Keratinocyte (primary cell): ENCODE measurements at regions not wholly inside any gene's neighbourhood (a gene's known extent, or its start where the extent isn't known, plus 50 kb on each side); places are given as distances from the start of the nearest gene placed in this dataset.

Source experiments
- DNase-seq: peaks from one replicate; pipeline ENCODE4 v3.0.0-alpha.2; 2011; ENCODE audit warnings: low read depth, missing footprints, low spot score
- FAIRE-seq: peaks from 2 replicates; lab custom pipeline; 2011; peaks lifted over from hg19 to GRCh38; lab: Jason Lieb, UNC
- H2AFZ ChIP-seq: 2 replicates; pipeline ENCODE4 v1.6.0; 2012; ENCODE audit warnings: low read length, control low read depth, inconsistent platforms; ENCODE audit not compliant: control insufficient read depth
- H3K27ac ChIP-seq: 2 replicates; pipeline ENCODE4 v1.5.1; 2011; ENCODE audit warnings: low read length; ENCODE audit not compliant: control insufficient read depth, insufficient read depth
- H3K27me3 ChIP-seq: 3 replicates; pipeline ENCODE4 v1.6.0; 2011; ENCODE audit warnings: low read length; ENCODE audit not compliant: control insufficient read depth, insufficient read depth; ENCODE audit errors: extremely low read depth
- H3K36me3 ChIP-seq, 2 experiments: 2 replicates in 1 of 2; 3 replicates in 1 of 2; pipeline ENCODE4 v1.5.1; 2011; ENCODE audit warnings: low read length in 2 of 2, mild to moderate bottlenecking in 1 of 2; ENCODE audit not compliant: control insufficient read depth in 2 of 2, insufficient read depth in 2 of 2; ENCODE audit errors: extremely low read depth in 1 of 2
- H3K4me1 ChIP-seq: 3 replicates; pipeline ENCODE4 v1.5.1; 2011; ENCODE audit warnings: low read length; ENCODE audit not compliant: control insufficient read depth, insufficient read depth; ENCODE audit errors: extremely low read depth
- H3K4me2 ChIP-seq: 3 replicates; pipeline ENCODE4 v1.6.0; 2011; ENCODE audit warnings: low read depth, low read length; ENCODE audit not compliant: control insufficient read depth, insufficient read depth; ENCODE audit errors: extremely low read depth
- H3K4me3 ChIP-seq, 3 experiments: fragments of 200-600 bp in 1 of 3; sonication (generic) in 1 of 3; 2 replicates in 2 of 3; 3 replicates in 1 of 3; pipeline ENCODE4 v1.5.1; 2011 to 2016; ENCODE audit warnings: low read length in 3 of 3, mild to moderate bottlenecking in 3 of 3, control low read depth in 2 of 3, inconsistent platforms in 1 of 3, low read depth in 1 of 3, mixed read lengths in 1 of 3, mixed run types in 1 of 3, moderate library complexity in 1 of 3; ENCODE audit not compliant: control insufficient read depth in 2 of 3, insufficient read depth in 2 of 3; ENCODE audit errors: extremely low read depth in 1 of 3
- H3K79me2 ChIP-seq: 2 replicates; pipeline ENCODE4 v1.6.0; 2012; ENCODE audit warnings: low read length; ENCODE audit not compliant: control insufficient read depth, insufficient read depth
- H3K9ac ChIP-seq: 3 replicates; pipeline ENCODE4 v1.6.0; 2011; ENCODE audit warnings: low read length; ENCODE audit not compliant: control insufficient read depth, insufficient read depth; ENCODE audit errors: extremely low read depth
- H3K9me1 ChIP-seq: 3 replicates; pipeline ENCODE4 v1.6.0; 2011; ENCODE audit warnings: low read length; ENCODE audit not compliant: control insufficient read depth, insufficient read depth; ENCODE audit errors: extremely low read depth
- H3K9me3 ChIP-seq: 2 replicates; pipeline ENCODE4 v1.5.1; 2012; ENCODE audit warnings: low read depth, low read length; ENCODE audit not compliant: control insufficient read depth
- H4K20me1 ChIP-seq: 3 replicates; pipeline ENCODE4 v1.6.0; 2011; ENCODE audit warnings: low read length; ENCODE audit not compliant: control insufficient read depth, insufficient read depth; ENCODE audit errors: extremely low read depth
- EZH2 ChIP-seq: IDR thresholded peaks from one replicate; pipeline ENCODE4 v1.6.1; 2012; ENCODE audit warnings: inconsistent platforms, mild to moderate bottlenecking, low read length, moderate library complexity
- dilution Hi-C: fragments of 300-500 bp; cut with MboI; formaldehyde crosslinking; loops from one replicate; pipeline ENCODE4 v1.7.0; 2020; ENCODE audit warnings: low sequenced_read_pairs; ENCODE audit not compliant: extremely low pct_ligation_motif_present
- TF ChIP-seq, protein P1 (sequence below), 3 experiments: IDR thresholded peaks in 1 of 3; conservative IDR thresholded peaks in 1 of 3; optimal IDR thresholded peaks in 1 of 3; 2 replicates in 2 of 3; 3 replicates in 1 of 3; pipeline versions ENCODE3 to v1.5.1; 2011; ENCODE audit warnings: low read length in 3 of 3, mild to moderate bottlenecking in 3 of 3, moderate library complexity in 2 of 3, control low read depth in 1 of 3, inconsistent platforms in 1 of 3; ENCODE audit not compliant: insufficient read depth in 2 of 3; ENCODE audit errors: extremely low read depth in 1 of 3

DNA sequence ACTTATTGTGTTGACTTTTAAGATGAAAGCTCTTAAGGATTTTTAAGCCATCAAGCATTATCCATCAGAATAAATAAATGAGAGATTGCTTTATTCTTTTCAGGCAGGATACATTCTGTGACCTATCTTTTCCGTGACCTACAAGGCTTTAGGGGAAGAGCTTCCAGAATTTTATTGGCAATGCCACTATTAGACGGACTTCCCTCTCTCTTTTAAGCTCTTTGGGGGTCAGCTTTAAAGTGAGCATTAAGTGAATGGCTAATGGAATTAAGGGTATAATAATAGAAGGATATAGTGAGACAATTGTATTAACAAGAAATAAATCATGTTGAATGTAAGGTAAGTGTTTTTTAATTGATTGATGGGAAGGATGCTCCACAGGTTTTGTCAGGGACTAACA is 273.7 kb downstream of the GPAT3 start:
- Histone ChIP-seq H3K79me2 (no peaks in the 10 kb centered on the region), H3K9me3 (no peaks in the 10 kb centered on the region), H2AFZ (no peak overlapping the region), H3K4me1 (no peaks in the 10 kb centered on the region), H3K27ac (no peak overlapping the region), H3K9me1 (no peaks in the 10 kb centered on the region), H3K4me3 (no peak overlapping the region), H3K27me3 (no peaks in the 10 kb centered on the region), H3K4me2 (no peak overlapping the region), H3K36me3 (no peaks in the 10 kb centered on the region), H4K20me1 (no peaks in the 10 kb centered on the region), H3K9ac (no peak overlapping the region)
- no peak for FAIRE-seq
- no peak for DNase-seq
- no peak for TF ChIP-seq EZH2
- TF ChIP-seq, protein P1, sequence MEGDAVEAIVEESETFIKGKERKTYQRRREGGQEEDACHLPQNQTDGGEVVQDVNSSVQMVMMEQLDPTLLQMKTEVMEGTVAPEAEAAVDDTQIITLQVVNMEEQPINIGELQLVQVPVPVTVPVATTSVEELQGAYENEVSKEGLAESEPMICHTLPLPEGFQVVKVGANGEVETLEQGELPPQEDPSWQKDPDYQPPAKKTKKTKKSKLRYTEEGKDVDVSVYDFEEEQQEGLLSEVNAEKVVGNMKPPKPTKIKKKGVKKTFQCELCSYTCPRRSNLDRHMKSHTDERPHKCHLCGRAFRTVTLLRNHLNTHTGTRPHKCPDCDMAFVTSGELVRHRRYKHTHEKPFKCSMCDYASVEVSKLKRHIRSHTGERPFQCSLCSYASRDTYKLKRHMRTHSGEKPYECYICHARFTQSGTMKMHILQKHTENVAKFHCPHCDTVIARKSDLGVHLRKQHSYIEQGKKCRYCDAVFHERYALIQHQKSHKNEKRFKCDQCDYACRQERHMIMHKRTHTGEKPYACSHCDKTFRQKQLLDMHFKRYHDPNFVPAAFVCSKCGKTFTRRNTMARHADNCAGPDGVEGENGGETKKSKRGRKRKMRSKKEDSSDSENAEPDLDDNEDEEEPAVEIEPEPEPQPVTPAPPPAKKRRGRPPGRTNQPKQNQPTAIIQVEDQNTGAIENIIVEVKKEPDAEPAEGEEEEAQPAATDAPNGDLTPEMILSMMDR (optimal IDR thresholded peaks at IDR 0.05 in 1 of 3, IDR thresholded peaks at IDR 0.05 in 1 of 3, conservative IDR thresholded peaks at IDR 0.05 in 1 of 3; ENCODE audit: extremely low read depth in 1 of 3, insufficient read depth in 2 of 3, low read length in 3 of 3) = no peak
- dilution Hi-C loops = no loop called here

DNA sequence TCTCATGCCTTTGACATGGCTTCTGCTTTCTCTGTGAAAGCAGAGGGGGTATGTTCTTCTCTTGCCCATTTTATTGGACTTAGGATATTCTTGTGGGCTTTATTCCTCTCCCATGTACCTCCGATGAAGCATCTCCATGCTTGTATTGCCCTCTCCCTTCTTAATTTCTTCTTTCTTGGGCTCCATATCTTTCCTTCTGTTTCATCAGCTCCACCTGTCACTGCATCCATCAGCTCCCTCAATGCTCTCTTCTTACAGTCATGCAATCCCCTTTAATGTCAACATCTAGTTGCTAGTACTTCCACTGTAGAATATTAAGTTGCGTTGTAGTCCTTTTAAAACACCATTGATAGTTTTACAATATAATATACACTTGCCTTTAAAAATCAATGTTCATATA is 257.6 kb downstream of the GPAT3 start:
- no peak overlapping the region for H2AFZ ChIP-seq
- no peak overlapping the region for H3K27ac ChIP-seq
- no peaks in the 10 kb centered on the region for H3K36me3 ChIP-seq
- no peaks in the 10 kb centered on the region for H3K9me3 ChIP-seq
- H4K20me1 ChIP-seq = no peaks in the 10 kb centered on the region
- no peak overlapping the region for H3K4me3 ChIP-seq
- no peak for FAIRE-seq
- no peak overlapping the region for H3K9ac ChIP-seq
- dilution Hi-C loops = no loop called here
- no peaks in the 10 kb centered on the region for H3K4me1 ChIP-seq
- H3K27me3 ChIP-seq = no peaks in the 10 kb centered on the region
- H3K79me2 ChIP-seq = no peaks in the 10 kb centered on the region
- H3K4me2 ChIP-seq = no peak overlapping the region
- no peak for DNase-seq
- TF ChIP-seq, protein P1 (optimal IDR thresholded peaks at IDR 0.05 in 1 of 3, IDR thresholded peaks at IDR 0.05 in 1 of 3, conservative IDR thresholded peaks at IDR 0.05 in 1 of 3; ENCODE audit: extremely low read depth in 1 of 3, insufficient read depth in 2 of 3, low read length in 3 of 3) = no peak
- no peak for TF ChIP-seq EZH2
- no peaks in the 10 kb centered on the region for H3K9me1 ChIP-seq
